ENCODE measurements at regions not wholly inside any gene's neighbourhood (a gene's known extent, or its start where the extent isn't known, plus 50 kb on each side); places are given as distances from the start of the nearest gene placed in this dataset.
A peak's percentile ranks its signal among the peaks of the same experiment; 100 is the strongest.

DNA sequence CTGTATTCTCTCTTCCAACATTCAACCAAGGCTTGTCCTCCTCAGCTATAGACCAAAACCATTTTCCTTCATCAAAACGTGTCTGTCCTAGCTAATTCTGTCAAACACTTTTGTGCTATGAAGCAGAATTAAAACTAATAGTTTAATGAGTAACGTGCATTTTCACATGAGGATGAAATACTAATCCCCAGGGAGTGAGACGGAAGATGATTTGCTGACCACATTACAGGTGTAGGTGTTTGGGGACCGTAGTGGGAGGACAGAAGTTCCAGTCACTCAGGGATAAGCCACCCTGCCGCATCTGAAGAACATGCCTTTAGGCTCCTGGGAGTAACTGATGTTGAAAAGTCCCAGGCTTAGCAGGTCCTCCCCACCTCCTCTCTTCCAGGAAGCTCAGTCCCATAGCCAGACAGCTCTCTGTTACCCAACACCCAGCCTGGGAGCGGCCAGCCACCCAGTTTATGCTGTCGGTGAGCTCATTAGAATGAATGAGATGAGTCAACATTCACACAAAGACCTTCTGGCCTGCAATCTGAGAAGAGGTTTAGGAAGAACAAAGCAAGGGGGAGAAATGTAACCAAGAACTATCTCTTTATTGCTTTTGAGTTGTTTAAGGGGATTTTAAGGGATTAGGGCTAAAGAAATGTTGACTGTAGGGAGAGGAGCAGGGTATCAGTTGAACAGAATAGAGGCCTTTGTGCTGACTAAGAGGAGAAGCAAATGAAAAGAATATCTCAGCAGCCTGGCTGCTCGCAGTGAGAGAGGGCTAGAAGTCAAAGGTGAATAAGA lies 122.5 kb downstream of the FOXI3 start:
- TF ChIP-seq FOXM1 (IDR thresholded peaks at IDR 0.05; ENCODE audit: borderline replicate concordance), result no peak
- no peak for TF ChIP-seq ZNF384 (IDR thresholded peaks at IDR 0.05)
- TF ChIP-seq L3MBTL2 (conservative IDR thresholded peaks at IDR 0.05), result no peak
- TF ChIP-seq LEF1 (IDR thresholded peaks at IDR 0.05; ENCODE audit: borderline replicate concordance), result no peak
- no peak for TF ChIP-seq NFRKB (IDR thresholded peaks at IDR 0.05)
- TF ChIP-seq SUZ12 (IDR thresholded peaks at IDR 0.05), result no peak
- TF ChIP-seq, protein P1, sequence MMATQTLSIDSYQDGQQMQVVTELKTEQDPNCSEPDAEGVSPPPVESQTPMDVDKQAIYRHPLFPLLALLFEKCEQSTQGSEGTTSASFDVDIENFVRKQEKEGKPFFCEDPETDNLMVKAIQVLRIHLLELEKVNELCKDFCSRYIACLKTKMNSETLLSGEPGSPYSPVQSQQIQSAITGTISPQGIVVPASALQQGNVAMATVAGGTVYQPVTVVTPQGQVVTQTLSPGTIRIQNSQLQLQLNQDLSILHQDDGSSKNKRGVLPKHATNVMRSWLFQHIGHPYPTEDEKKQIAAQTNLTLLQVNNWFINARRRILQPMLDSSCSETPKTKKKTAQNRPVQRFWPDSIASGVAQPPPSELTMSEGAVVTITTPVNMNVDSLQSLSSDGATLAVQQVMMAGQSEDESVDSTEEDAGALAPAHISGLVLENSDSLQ (IDR thresholded peaks at IDR 0.05), result no peak
- peak; percentile 41; the same call in 1 of the 2 replicates for TF ChIP-seq CTBP1 (IDR thresholded peaks at IDR 0.05; ENCODE audit: borderline replicate concordance)
- TF ChIP-seq TARDBP (IDR thresholded peaks at IDR 0.05), result no peak
- TF ChIP-seq BHLHE40 (IDR thresholded peaks at IDR 0.05; ENCODE audit: borderline replicate concordance), result no peak
- no peak for TF ChIP-seq ARNT (IDR thresholded peaks at IDR 0.05)
- no peak for TF ChIP-seq SP1 (IDR thresholded peaks at IDR 0.05)

Data from HEK293T (cell line).